ENCODE measurements at regions not wholly inside any gene's neighbourhood (a gene's known extent, or its start where the extent isn't known, plus 50 kb on each side); places are given as distances from the start of the nearest gene placed in this dataset.

- TF ChIP-seq RCOR1 (IDR thresholded peaks at IDR 0.05; ENCODE audit: low read length) (no peak), ELF1 (IDR thresholded peaks at IDR 0.05) (no peak), RFX5 (IDR thresholded peaks at IDR 0.05; ENCODE audit: low read length) (no peak), NFIC (IDR thresholded peaks at IDR 0.05; ENCODE audit: borderline replicate concordance) (peak; percentile 71), MXI1 (IDR thresholded peaks at IDR 0.05; ENCODE audit: low read depth, low read length) (no peak), MAX (IDR thresholded peaks at IDR 0.05; ENCODE audit: low read depth) (peak; percentile 44), RXRA (IDR thresholded peaks at IDR 0.05; ENCODE audit: borderline replicate concordance, low read depth) (no peak), TCF12 (IDR thresholded peaks at IDR 0.05) (peak; percentile 69), JUND (IDR thresholded peaks at IDR 0.05) (peak; percentile 57), GABPA (IDR thresholded peaks at IDR 0.05; ENCODE audit: low read depth) (no peak), SIN3A (IDR thresholded peaks at IDR 0.05; ENCODE audit: borderline replicate concordance, low read depth, low read length) (no peak), SMC3 (IDR thresholded peaks at IDR 0.05; ENCODE audit: low read depth, low read length) (no peak), TAF1 (IDR thresholded peaks at IDR 0.05; ENCODE audit: borderline replicate concordance, low read depth, low read length) (no peak), GATA2 (CRISPR knock-in tag; IDR thresholded peaks at IDR 0.05) (no peak), EZH2phosphoT487 (IDR thresholded peaks at IDR 0.05; ENCODE audit: borderline replicate concordance, low read depth) (no peak)
- TF ChIP-seq, protein P1, sequence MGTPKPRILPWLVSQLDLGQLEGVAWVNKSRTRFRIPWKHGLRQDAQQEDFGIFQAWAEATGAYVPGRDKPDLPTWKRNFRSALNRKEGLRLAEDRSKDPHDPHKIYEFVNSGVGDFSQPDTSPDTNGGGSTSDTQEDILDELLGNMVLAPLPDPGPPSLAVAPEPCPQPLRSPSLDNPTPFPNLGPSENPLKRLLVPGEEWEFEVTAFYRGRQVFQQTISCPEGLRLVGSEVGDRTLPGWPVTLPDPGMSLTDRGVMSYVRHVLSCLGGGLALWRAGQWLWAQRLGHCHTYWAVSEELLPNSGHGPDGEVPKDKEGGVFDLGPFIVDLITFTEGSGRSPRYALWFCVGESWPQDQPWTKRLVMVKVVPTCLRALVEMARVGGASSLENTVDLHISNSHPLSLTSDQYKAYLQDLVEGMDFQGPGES (IDR thresholded peaks at IDR 0.05; ENCODE audit: low read depth, low read length): no peak
These were observed 512.2 kb upstream of the MARCKS start (continued) for GRCh38 chr6:113344969-113345368.

- Histone ChIP-seq H3K36me3 (replicated peaks in 1 of 2; ENCODE audit: control insufficient read depth in 1 of 2, insufficient read depth in 2 of 2, low read length in 1 of 2) (no peaks in the 10 kb centered on the region), H3F3A (replicated peaks; ENCODE audit: insufficient read depth) (peaks cover 48% of the 10 kb centered on the region), H3K27ac (ENCODE audit: low read depth in 2 of 2, low read length in 1 of 2) (peak overlapping the region in 1 of 2 experiments; percentile 16; a peak in 2 of 4 replicates), H3K9me3 (no peaks in the 10 kb centered on the region), H3K4me3 (ENCODE audit: low read depth in 2 of 2, low read length in 1 of 2) (no peak overlapping the region), H3K27me3 (ENCODE audit: insufficient read depth) (no peaks in the 10 kb centered on the region), H2AFZ (ENCODE audit: low read depth) (peak overlapping the region; percentile 61), H3K9me2 (no peaks in the 10 kb centered on the region), H3K4me1 (ENCODE audit: control insufficient read depth in 1 of 2, insufficient read depth in 2 of 2, low read depth in 1 of 2, low read length in 1 of 2) (peaks cover 8 to 34% of the 10 kb centered on the region in 2 experiments), H4K20me1 (ENCODE audit: insufficient read depth) (no peaks in the 10 kb centered on the region), H3K9ac (no peak overlapping the region), H3K79me2 (ENCODE audit: insufficient read depth) (no peaks in the 10 kb centered on the region), H3K4me2 (no peak overlapping the region)
- ChIA-PET CTCF (no interaction called here), POLR2A (no interaction called here)
- peak; percentile 68 for TF ChIP-seq FOSL2 (IDR thresholded peaks at IDR 0.05; ENCODE audit: borderline replicate concordance, low read depth)
- TF ChIP-seq MEF2A (IDR thresholded peaks at IDR 0.05; ENCODE audit: borderline replicate concordance, low read depth): peak; percentile 31; the same call in 1 of the 2 replicates
- peak; percentile 57 for TF ChIP-seq JUND (IDR thresholded peaks at IDR 0.05)
- TF ChIP-seq RCOR1 (IDR thresholded peaks at IDR 0.05; ENCODE audit: low read length): no peak
- no peak for TF ChIP-seq SMC3 (IDR thresholded peaks at IDR 0.05; ENCODE audit: low read depth, low read length)
- TF ChIP-seq, protein P2, sequence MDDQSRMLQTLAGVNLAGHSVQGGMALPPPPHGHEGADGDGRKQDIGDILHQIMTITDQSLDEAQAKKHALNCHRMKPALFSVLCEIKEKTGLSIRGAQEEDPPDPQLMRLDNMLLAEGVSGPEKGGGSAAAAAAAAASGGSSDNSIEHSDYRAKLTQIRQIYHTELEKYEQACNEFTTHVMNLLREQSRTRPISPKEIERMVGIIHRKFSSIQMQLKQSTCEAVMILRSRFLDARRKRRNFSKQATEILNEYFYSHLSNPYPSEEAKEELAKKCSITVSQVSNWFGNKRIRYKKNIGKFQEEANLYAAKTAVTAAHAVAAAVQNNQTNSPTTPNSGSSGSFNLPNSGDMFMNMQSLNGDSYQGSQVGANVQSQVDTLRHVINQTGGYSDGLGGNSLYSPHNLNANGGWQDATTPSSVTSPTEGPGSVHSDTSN (IDR thresholded peaks at IDR 0.05): peak; percentile 34
- peak; percentile 51; the same call in 1 of the 2 replicates for TF ChIP-seq TEAD4 (IDR thresholded peaks at IDR 0.05; ENCODE audit: borderline replicate concordance, insufficient read depth)
- TF ChIP-seq EP300 (IDR thresholded peaks at IDR 0.05; ENCODE audit: borderline replicate concordance in 1 of 2, low read depth in 1 of 2, low read length in 1 of 2): peak in 1 of 2 experiments; percentile 71; a peak in 2 of 4 replicates
- peak; percentile 30; the same call in 1 of the 2 replicates for TF ChIP-seq NFIC (IDR thresholded peaks at IDR 0.05; ENCODE audit: borderline replicate concordance)
- TF ChIP-seq ZBTB33 (IDR thresholded peaks at IDR 0.05; ENCODE audit: borderline replicate concordance, low read depth): no peak
- TF ChIP-seq TCF12 (IDR thresholded peaks at IDR 0.05): peak; percentile 66
- no peak for DNase-seq
- 17% methylated on average over 3 of the region's 3 CpGs for WGBS (ENCODE audit: low lambda C conversion rate)
These were observed 509.7 kb upstream of the MARCKS start for GRCh38 chr6:113347436-113347835.

Measured in SK-N-SH (cell line).